ENCODE measurements at regions not wholly inside any gene's neighbourhood (a gene's known extent, or its start where the extent isn't known, plus 50 kb on each side); places are given as distances from the start of the nearest gene placed in this dataset.

GRCh38 chr10:130261306-130261705 lies 125.1 kb downstream of the GLRX3 start:
- no peak for TF ChIP-seq POLR2A (IDR thresholded peaks at IDR 0.05)
- TF ChIP-seq CTCF (IDR thresholded peaks at IDR 0.05) = no peak
